ENCODE measurements at regions not wholly inside any gene's neighbourhood (a gene's known extent, or its start where the extent isn't known, plus 50 kb on each side); places are given as distances from the start of the nearest gene placed in this dataset.

GRCh38 chr2:58620093-58620492 is 379.0 kb upstream of the FANCL start:
- DNase-seq = no peak
- Histone ChIP-seq H3K56ac (ENCODE audit: low read length) (no peak overlapping the region), H3K27ac (ENCODE audit: low read depth, low read length) (no peak overlapping the region), H3K4me1 (ENCODE audit: control insufficient read depth, low read depth, low read length) (no peaks in the 10 kb centered on the region), H3K79me1 (ENCODE audit: low read length) (no peaks in the 10 kb centered on the region), H3K4ac (ENCODE audit: low read depth, low read length) (no peak overlapping the region), H3K4me3 (ENCODE audit: low read length) (no peak overlapping the region), H3K36me3 (ENCODE audit: control insufficient read depth, insufficient read depth, low read length) (no peaks in the 10 kb centered on the region), H4K5ac (ENCODE audit: low read length) (no peak overlapping the region), H2BK5ac (ENCODE audit: low read length) (no peak overlapping the region), H3K79me2 (ENCODE audit: control insufficient read depth, insufficient read depth, low read length) (no peaks in the 10 kb centered on the region), H3K18ac (ENCODE audit: low read length) (no peak overlapping the region), H2BK15ac (replicated peaks; ENCODE audit: low read depth) (no peak overlapping the region), H3K27me3 (ENCODE audit: insufficient read depth, low read length, poor library complexity) (no peaks in the 10 kb centered on the region), H3K9ac (ENCODE audit: low read length) (no peak overlapping the region), H3K4me2 (ENCODE audit: low read length) (no peak overlapping the region), H3K23ac (ENCODE audit: low read length) (no peak overlapping the region), H4K8ac (ENCODE audit: low read depth, low read length) (no peak overlapping the region), H2BK120ac (ENCODE audit: low read depth, low read length) (no peak overlapping the region), H2AK5ac (ENCODE audit: low read length) (no peak overlapping the region)
- WGBS (ENCODE audit: extremely low coverage, insufficient coverage, low lambda C conversion rate) = no CpG with 5 or more reads among the region's 5 CpGs

GRCh38 chr2:58616961-58617360 is 375.8 kb upstream of the FANCL start:
- no peaks in the 10 kb centered on the region for H3K79me1 ChIP-seq (ENCODE audit: low read length)
- H2BK15ac ChIP-seq (replicated peaks; ENCODE audit: low read depth) = no peak overlapping the region
- no peak overlapping the region for H3K27ac ChIP-seq (ENCODE audit: low read depth, low read length)
- H3K27me3 ChIP-seq (ENCODE audit: insufficient read depth, low read length, poor library complexity) = no peaks in the 10 kb centered on the region
- no peak overlapping the region for H3K4ac ChIP-seq (ENCODE audit: low read depth, low read length)
- no peaks in the 10 kb centered on the region for H3K36me3 ChIP-seq (ENCODE audit: control insufficient read depth, insufficient read depth, low read length)
- H4K8ac ChIP-seq (ENCODE audit: low read depth, low read length) = no peak overlapping the region
- H3K23ac ChIP-seq (ENCODE audit: low read length) = no peak overlapping the region
- no peaks in the 10 kb centered on the region for H3K4me1 ChIP-seq (ENCODE audit: control insufficient read depth, low read depth, low read length)
- no peaks in the 10 kb centered on the region for H3K79me2 ChIP-seq (ENCODE audit: control insufficient read depth, insufficient read depth, low read length)
- H3K9ac ChIP-seq (ENCODE audit: low read length) = no peak overlapping the region
- H3K56ac ChIP-seq (ENCODE audit: low read length) = no peak overlapping the region
- H3K4me2 ChIP-seq (ENCODE audit: low read length) = no peak overlapping the region
- DNase-seq = no peak
- H2BK120ac ChIP-seq (ENCODE audit: low read depth, low read length) = no peak overlapping the region
- no peak overlapping the region for H3K18ac ChIP-seq (ENCODE audit: low read length)
- no peak overlapping the region for H2BK5ac ChIP-seq (ENCODE audit: low read length)
- WGBS (ENCODE audit: extremely low coverage, insufficient coverage, low lambda C conversion rate) = no CpG with 5 or more reads among the region's 1 CpG
- no peak overlapping the region for H2AK5ac ChIP-seq (ENCODE audit: low read length)
- no peak overlapping the region for H4K5ac ChIP-seq (ENCODE audit: low read length)
- H3K4me3 ChIP-seq (ENCODE audit: low read length) = no peak overlapping the region

- Histone ChIP-seq H3K4ac (ENCODE audit: low read depth, low read length) (no peak overlapping the region), H3K4me2 (ENCODE audit: low read length) (no peak overlapping the region), H2BK120ac (ENCODE audit: low read depth, low read length) (no peak overlapping the region), H4K8ac (ENCODE audit: low read depth, low read length) (no peak overlapping the region), H2AK5ac (ENCODE audit: low read length) (no peak overlapping the region), H3K4me3 (ENCODE audit: low read length) (no peak overlapping the region), H3K56ac (ENCODE audit: low read length) (no peak overlapping the region), H3K36me3 (ENCODE audit: control insufficient read depth, insufficient read depth, low read length) (no peaks in the 10 kb centered on the region), H3K18ac (ENCODE audit: low read length) (no peak overlapping the region), H3K27me3 (ENCODE audit: insufficient read depth, low read length, poor library complexity) (no peaks in the 10 kb centered on the region), H3K79me1 (ENCODE audit: low read length) (no peaks in the 10 kb centered on the region), H2BK5ac (ENCODE audit: low read length) (no peak overlapping the region), H3K4me1 (ENCODE audit: control insufficient read depth, low read depth, low read length) (no peaks in the 10 kb centered on the region), H4K5ac (ENCODE audit: low read length) (no peak overlapping the region), H3K9ac (ENCODE audit: low read length) (no peak overlapping the region), H2BK15ac (replicated peaks; ENCODE audit: low read depth) (no peak overlapping the region), H3K27ac (ENCODE audit: low read depth, low read length) (no peak overlapping the region), H3K23ac (ENCODE audit: low read length) (no peak overlapping the region), H3K79me2 (ENCODE audit: control insufficient read depth, insufficient read depth, low read length) (no peaks in the 10 kb centered on the region)
- no peak for DNase-seq
- no CpG with 5 or more reads among the region's 2 CpGs for WGBS (ENCODE audit: extremely low coverage, insufficient coverage, low lambda C conversion rate)
These were observed 373.1 kb upstream of the FANCL start for GRCh38 chr2:58614219-58614618.

GRCh38 chr2:58612973-58613372 is 371.8 kb upstream of the FANCL start:
- Histone ChIP-seq H3K27ac (ENCODE audit: low read depth, low read length) (no peak overlapping the region), H3K56ac (ENCODE audit: low read length) (no peak overlapping the region), H3K27me3 (ENCODE audit: insufficient read depth, low read length, poor library complexity) (no peaks in the 10 kb centered on the region), H3K4me3 (ENCODE audit: low read length) (no peak overlapping the region), H3K36me3 (ENCODE audit: control insufficient read depth, insufficient read depth, low read length) (no peaks in the 10 kb centered on the region), H2BK15ac (replicated peaks; ENCODE audit: low read depth) (no peak overlapping the region), H2BK5ac (ENCODE audit: low read length) (no peak overlapping the region), H4K8ac (ENCODE audit: low read depth, low read length) (no peak overlapping the region), H3K18ac (ENCODE audit: low read length) (no peak overlapping the region), H3K9ac (ENCODE audit: low read length) (no peak overlapping the region), H3K23ac (ENCODE audit: low read length) (no peak overlapping the region), H3K4me1 (ENCODE audit: control insufficient read depth, low read depth, low read length) (no peaks in the 10 kb centered on the region), H3K4me2 (ENCODE audit: low read length) (no peak overlapping the region), H2AK5ac (ENCODE audit: low read length) (no peak overlapping the region), H3K79me1 (ENCODE audit: low read length) (no peaks in the 10 kb centered on the region), H4K5ac (ENCODE audit: low read length) (no peak overlapping the region), H3K4ac (ENCODE audit: low read depth, low read length) (no peak overlapping the region), H3K79me2 (ENCODE audit: control insufficient read depth, insufficient read depth, low read length) (no peaks in the 10 kb centered on the region), H2BK120ac (ENCODE audit: low read depth, low read length) (no peak overlapping the region)
- no CpG with 5 or more reads among the region's 6 CpGs for WGBS (ENCODE audit: extremely low coverage, insufficient coverage, low lambda C conversion rate)
- no peak for DNase-seq

- no peaks in the 10 kb centered on the region for H3K27me3 ChIP-seq (ENCODE audit: insufficient read depth, low read length, poor library complexity)
- no peak overlapping the region for H3K23ac ChIP-seq (ENCODE audit: low read length)
- H3K4me3 ChIP-seq (ENCODE audit: low read length) = no peak overlapping the region
- no peak overlapping the region for H3K4ac ChIP-seq (ENCODE audit: low read depth, low read length)
- H3K18ac ChIP-seq (ENCODE audit: low read length) = no peak overlapping the region
- no peak overlapping the region for H2AK5ac ChIP-seq (ENCODE audit: low read length)
- H4K8ac ChIP-seq (ENCODE audit: low read depth, low read length) = no peak overlapping the region
- no peak overlapping the region for H3K4me2 ChIP-seq (ENCODE audit: low read length)
- H4K5ac ChIP-seq (ENCODE audit: low read length) = no peak overlapping the region
- H2BK15ac ChIP-seq (replicated peaks; ENCODE audit: low read depth) = peak overlapping the region; percentile 25
- no peak overlapping the region for H2BK5ac ChIP-seq (ENCODE audit: low read length)
- H3K27ac ChIP-seq (ENCODE audit: low read depth, low read length) = no peak overlapping the region
- no peak overlapping the region for H2BK120ac ChIP-seq (ENCODE audit: low read depth, low read length)
- no peak overlapping the region for H3K9ac ChIP-seq (ENCODE audit: low read length)
- H3K56ac ChIP-seq (ENCODE audit: low read length) = no peak overlapping the region
- WGBS (ENCODE audit: extremely low coverage, insufficient coverage, low lambda C conversion rate) = no CpG with 5 or more reads among the region's 1 CpG
- DNase-seq = no peak
- no peaks in the 10 kb centered on the region for H3K79me1 ChIP-seq (ENCODE audit: low read length)
- no peaks in the 10 kb centered on the region for H3K79me2 ChIP-seq (ENCODE audit: control insufficient read depth, insufficient read depth, low read length)
- no peaks in the 10 kb centered on the region for H3K36me3 ChIP-seq (ENCODE audit: control insufficient read depth, insufficient read depth, low read length)
- no peaks in the 10 kb centered on the region for H3K4me1 ChIP-seq (ENCODE audit: control insufficient read depth, low read depth, low read length)
These were observed 368.2 kb upstream of the FANCL start for GRCh38 chr2:58609326-58609725.

GRCh38 chr2:58608146-58608545 is 367.0 kb upstream of the FANCL start:
- no CpG with 5 or more reads among the region's 1 CpG for WGBS (ENCODE audit: extremely low coverage, insufficient coverage, low lambda C conversion rate)

More at GRCh38 chr2:58608146-58608545, 367.0 kb upstream of the FANCL start:
- Histone ChIP-seq H2AK5ac (ENCODE audit: low read length) (no peak overlapping the region), H3K4me3 (ENCODE audit: low read length) (no peak overlapping the region), H3K9ac (ENCODE audit: low read length) (no peak overlapping the region), H2BK120ac (ENCODE audit: low read depth, low read length) (no peak overlapping the region), H3K36me3 (ENCODE audit: control insufficient read depth, insufficient read depth, low read length) (no peaks in the 10 kb centered on the region), H3K18ac (ENCODE audit: low read length) (no peak overlapping the region), H3K4me1 (ENCODE audit: control insufficient read depth, low read depth, low read length) (no peaks in the 10 kb centered on the region), H2BK15ac (replicated peaks; ENCODE audit: low read depth) (no peak overlapping the region), H3K23ac (ENCODE audit: low read length) (no peak overlapping the region), H3K79me2 (ENCODE audit: control insufficient read depth, insufficient read depth, low read length) (no peaks in the 10 kb centered on the region), H3K27ac (ENCODE audit: low read depth, low read length) (no peak overlapping the region), H3K4ac (ENCODE audit: low read depth, low read length) (no peak overlapping the region), H4K5ac (ENCODE audit: low read length) (no peak overlapping the region), H3K27me3 (ENCODE audit: insufficient read depth, low read length, poor library complexity) (no peaks in the 10 kb centered on the region), H3K56ac (ENCODE audit: low read length) (no peak overlapping the region), H2BK5ac (ENCODE audit: low read length) (no peak overlapping the region), H3K79me1 (ENCODE audit: low read length) (no peaks in the 10 kb centered on the region), H3K4me2 (ENCODE audit: low read length) (no peak overlapping the region), H4K8ac (ENCODE audit: low read depth, low read length) (no peak overlapping the region)
- no peak for DNase-seq

All from mesendoderm (in vitro differentiated cells).